Epithelial cell of proximal tubule (primary cell): ENCODE measurements at regions not wholly inside any gene's neighbourhood (a gene's known extent, or its start where the extent isn't known, plus 50 kb on each side); places are given as distances from the start of the nearest gene placed in this dataset.

ENCODE experiments used
- DNase-seq: peaks from one replicate; pipeline ENCODE4 v3.0.0-alpha.2; 2011; ENCODE audit warnings: low read depth
- H3K4me3 ChIP-seq: 2 replicates; pipeline ENCODE4 v1.5.1; 2011; ENCODE audit warnings: low read depth, mild to moderate bottlenecking, low read length
- CTCF ChIP-seq: conservative IDR thresholded peaks from 2 replicates; pipeline ENCODE4 v1.5.1; 2012; ENCODE audit warnings: low read depth, mild to moderate bottlenecking, low read length

- no peak for DNase-seq
- TF ChIP-seq CTCF = no peak
- no peak overlapping the region for H3K4me3 ChIP-seq
Measured at GRCh38 chr4:64216741-64217140, 192.5 kb downstream of the TECRL start.

- no peak for TF ChIP-seq CTCF
- H3K4me3 ChIP-seq = no peak overlapping the region
- DNase-seq = no peak
Measured at GRCh38 chr4:64205376-64205775, 203.9 kb downstream of the TECRL start.

GRCh38 chr4:64200001-64200555 lies 209.2 kb downstream of the TECRL start:
- DNase-seq = no peak
- no peak for TF ChIP-seq CTCF
- H3K4me3 ChIP-seq = no peak overlapping the region

GRCh38 chr4:64195582-64195981 lies 213.7 kb downstream of the TECRL start:
- TF ChIP-seq CTCF = no peak
- DNase-seq = no peak

GRCh38 chr4:64192731-64193412 lies 216.4 kb downstream of the TECRL start:
- H3K4me3 ChIP-seq = no peak overlapping the region
- no peak for TF ChIP-seq CTCF
- DNase-seq = no peak

More at GRCh38 chr4:64195582-64195981, 213.7 kb downstream of the TECRL start:
- H3K4me3 ChIP-seq = no peak overlapping the region

- no peak overlapping the region for H3K4me3 ChIP-seq
- no peak for DNase-seq
- TF ChIP-seq CTCF = no peak
Measured at GRCh38 chr4:64174247-64174882, 234.9 kb downstream of the TECRL start.

GRCh38 chr4:64166365-64166764 lies 242.9 kb downstream of the TECRL start:
- no peak for TF ChIP-seq CTCF
- no peak for DNase-seq
- no peak overlapping the region for H3K4me3 ChIP-seq
